ENCODE measurements at regions not wholly inside any gene's neighbourhood (a gene's known extent, or its start where the extent isn't known, plus 50 kb on each side); places are given as distances from the start of the nearest gene placed in this dataset.
"Not testable (repeated sequence)": the region's sequence is repeated elsewhere in the genome, so short reads cannot be mapped to it uniquely, and the experiment has no call there.

- Mint-ChIP-seq H3K27me3 (ENCODE audit: insufficient read depth) (no peaks in the 10 kb centered on the region), H3K4me3 (no peak overlapping the region), H3K9me3 (peaks cover 35% of the 10 kb centered on the region), H3K36me3 (ENCODE audit: low read depth) (no peaks in the 10 kb centered on the region), H3K4me1 (ENCODE audit: low read depth) (no peaks in the 10 kb centered on the region), H3K27ac (no peak overlapping the region)
- no peak for TF ChIP-seq CTCF (IDR thresholded peaks at IDR 0.05)
- no peak for DNase-seq
Observed at GRCh38 chr5:116778032-116778431, 203.4 kb upstream of the SEMA6A start.

GRCh38 chr5:116773926-116774325 is 199.3 kb upstream of the SEMA6A start:
- H3K4me3 Mint-ChIP-seq = no peak overlapping the region
- H3K9me3 Mint-ChIP-seq = peaks cover 34% of the 10 kb centered on the region
- no peak for DNase-seq
- no peak for TF ChIP-seq CTCF (IDR thresholded peaks at IDR 0.05)
- no peak overlapping the region for H3K27ac Mint-ChIP-seq
- H3K36me3 Mint-ChIP-seq (ENCODE audit: low read depth) = no peaks in the 10 kb centered on the region
- no peaks in the 10 kb centered on the region for H3K4me1 Mint-ChIP-seq (ENCODE audit: low read depth)
- H3K27me3 Mint-ChIP-seq (ENCODE audit: insufficient read depth) = no peaks in the 10 kb centered on the region

- Mint-ChIP-seq H3K36me3 (ENCODE audit: low read depth) (no peaks in the 10 kb centered on the region), H3K9me3 (peaks cover 27% of the 10 kb centered on the region), H3K27ac (no peak overlapping the region), H3K27me3 (ENCODE audit: insufficient read depth) (no peaks in the 10 kb centered on the region), H3K4me1 (ENCODE audit: low read depth) (no peaks in the 10 kb centered on the region), H3K4me3 (no peak overlapping the region)
- no peak for TF ChIP-seq CTCF (IDR thresholded peaks at IDR 0.05)
- DNase-seq = no peak
Observed at GRCh38 chr5:116772806-116773205, 198.2 kb upstream of the SEMA6A start.

- H3K27ac Mint-ChIP-seq = no peak overlapping the region
- H3K36me3 Mint-ChIP-seq (ENCODE audit: low read depth) = no peaks in the 10 kb centered on the region
- no peak overlapping the region for H3K4me3 Mint-ChIP-seq
- no peaks in the 10 kb centered on the region for H3K4me1 Mint-ChIP-seq (ENCODE audit: low read depth)
- TF ChIP-seq CTCF (IDR thresholded peaks at IDR 0.05) = no peak
- peaks cover 26% of the 10 kb centered on the region for H3K9me3 Mint-ChIP-seq
- H3K27me3 Mint-ChIP-seq (ENCODE audit: insufficient read depth) = no peaks in the 10 kb centered on the region
- DNase-seq = no peak
Observed at GRCh38 chr5:116772152-116772501, 197.5 kb upstream of the SEMA6A start.

- no peak overlapping the region for H3K4me3 Mint-ChIP-seq
- peaks cover 30% of the 10 kb centered on the region for H3K9me3 Mint-ChIP-seq
- no peak overlapping the region for H3K27ac Mint-ChIP-seq
- no peak for TF ChIP-seq CTCF (IDR thresholded peaks at IDR 0.05)
- H3K4me1 Mint-ChIP-seq (ENCODE audit: low read depth) = no peaks in the 10 kb centered on the region
- no peak for DNase-seq
- no peaks in the 10 kb centered on the region for H3K27me3 Mint-ChIP-seq (ENCODE audit: insufficient read depth)
- H3K36me3 Mint-ChIP-seq (ENCODE audit: low read depth) = no peaks in the 10 kb centered on the region
Observed at GRCh38 chr5:116771466-116772151, 197.0 kb upstream of the SEMA6A start.

GRCh38 chr5:116769953-116770352 is 195.3 kb upstream of the SEMA6A start:
- H3K27ac Mint-ChIP-seq; DNase-seq; H3K4me3 Mint-ChIP-seq; H3K27me3 Mint-ChIP-seq (ENCODE audit: insufficient read depth); H3K4me1 Mint-ChIP-seq (ENCODE audit: low read depth); H3K36me3 Mint-ChIP-seq (ENCODE audit: low read depth): not testable (repeated sequence)
- peaks cover 26% of the 10 kb centered on the region for H3K9me3 Mint-ChIP-seq

Data from HFFc6 (cell line).